IPS-NIHi7 (cell line): ENCODE measurements at regions not wholly inside any gene's neighbourhood (a gene's known extent, or its start where the extent isn't known, plus 50 kb on each side); places are given as distances from the start of the nearest gene placed in this dataset.

Experiments used
- DNase-seq: peaks from one replicate; pipeline ENCODE4 v3.0.0; 2012; ENCODE audit warnings: mixed read lengths; ENCODE audit errors: extremely low spot score

DNA sequence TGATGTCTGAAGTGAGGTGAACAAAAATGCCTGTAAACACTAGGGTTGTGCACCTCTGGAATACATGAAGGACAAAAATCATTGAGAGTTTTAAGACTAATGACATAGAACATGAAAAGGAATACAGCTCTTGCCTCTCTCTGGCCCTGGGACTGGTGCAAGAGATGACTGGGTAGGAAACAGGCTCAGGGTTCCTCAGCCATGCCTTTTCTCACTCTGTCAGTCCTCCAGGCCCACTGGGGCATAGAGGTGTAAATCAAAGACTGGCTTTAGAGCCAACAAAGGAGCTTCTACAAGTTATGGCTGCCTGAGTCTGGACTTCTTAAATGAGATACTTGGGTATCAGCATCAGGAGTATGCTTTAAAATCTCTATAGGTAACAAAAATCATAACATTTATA, 554.7 kb upstream of the KCNMB2 start:
- no peak for DNase-seq

DNA sequence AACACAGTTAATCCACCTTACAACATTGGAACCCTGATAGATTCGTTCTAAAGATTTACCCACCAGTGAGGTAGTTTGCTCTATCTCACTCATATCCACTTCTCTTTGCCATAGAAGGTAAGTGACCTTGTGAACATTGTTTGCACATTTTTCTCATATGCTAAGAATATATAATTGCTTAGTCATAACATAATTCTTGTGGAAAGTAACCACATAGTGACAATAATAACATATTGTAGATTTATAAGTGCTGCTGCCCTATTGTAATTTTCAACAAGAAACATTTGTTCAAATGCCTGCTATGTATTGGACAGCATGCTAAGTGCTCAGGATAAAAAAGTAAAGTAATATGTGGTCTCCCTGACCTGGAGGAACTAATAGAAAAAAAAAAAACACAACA, 554.2 kb upstream of the KCNMB2 start:
- DNase-seq: no peak

DNA sequence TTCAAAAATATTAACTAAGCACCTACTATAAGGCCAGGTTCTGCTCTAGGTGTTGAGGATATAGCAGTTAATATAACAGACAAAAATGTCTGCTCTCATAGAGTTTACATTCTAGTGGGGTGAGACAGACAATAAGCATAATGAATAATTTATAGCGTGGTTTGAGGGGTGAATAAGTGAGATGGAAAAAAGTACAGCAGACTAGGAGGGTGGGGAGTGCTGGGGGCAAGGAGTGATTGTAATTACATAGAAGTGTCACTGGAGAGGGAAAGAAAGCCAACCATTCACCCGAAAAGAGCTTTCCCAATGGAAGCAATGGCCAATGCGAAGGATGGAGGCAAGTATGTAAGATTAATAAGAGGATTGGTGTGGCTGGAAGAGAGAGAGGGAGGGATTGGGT, 552.9 kb upstream of the KCNMB2 start:
- no peak for DNase-seq

DNA sequence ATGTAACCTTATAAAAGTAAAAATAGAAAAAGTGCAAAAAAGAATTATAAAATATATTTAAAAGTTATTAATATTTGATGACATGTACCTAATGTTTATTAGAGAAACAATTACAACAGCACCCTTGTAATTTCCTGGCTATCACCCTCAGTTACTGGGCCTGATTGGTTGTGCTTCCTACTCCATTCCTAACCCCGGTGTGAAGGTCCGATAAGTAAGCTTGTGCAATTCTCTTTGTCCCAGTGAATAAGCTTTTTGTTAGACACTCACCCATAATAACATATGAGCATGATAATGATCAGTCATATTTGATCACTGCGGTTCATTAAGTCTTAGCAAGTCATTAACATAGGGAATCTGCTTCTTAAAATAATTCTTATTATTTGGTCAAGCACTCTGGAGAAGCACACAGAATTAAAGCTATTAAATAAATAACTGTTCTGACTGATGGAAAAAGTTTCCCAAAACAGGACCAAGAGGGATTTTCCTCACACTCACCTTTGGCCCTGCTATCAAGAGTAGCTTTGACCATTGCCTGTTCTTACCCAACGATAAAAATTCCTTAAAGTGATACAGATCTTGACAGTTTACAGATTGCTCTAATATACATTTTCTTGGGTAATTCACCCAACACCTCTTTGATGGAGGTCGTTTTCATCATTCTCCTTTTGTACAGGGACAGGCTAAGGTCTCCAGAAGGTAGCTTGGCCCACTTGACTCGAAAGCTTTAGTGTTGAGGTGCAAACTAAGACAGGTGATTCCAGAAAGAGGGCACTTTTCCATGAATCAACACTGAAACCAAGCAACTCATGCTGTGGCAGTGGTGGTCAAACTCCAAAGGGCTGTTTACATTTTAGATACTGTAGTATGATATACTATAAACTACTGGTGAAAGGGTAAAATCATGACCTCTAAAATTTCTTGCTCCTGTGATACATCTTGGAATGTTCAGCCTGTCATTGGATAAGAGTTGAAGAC, 543.0 kb upstream of the KCNMB2 start:
- no peak for DNase-seq

DNA sequence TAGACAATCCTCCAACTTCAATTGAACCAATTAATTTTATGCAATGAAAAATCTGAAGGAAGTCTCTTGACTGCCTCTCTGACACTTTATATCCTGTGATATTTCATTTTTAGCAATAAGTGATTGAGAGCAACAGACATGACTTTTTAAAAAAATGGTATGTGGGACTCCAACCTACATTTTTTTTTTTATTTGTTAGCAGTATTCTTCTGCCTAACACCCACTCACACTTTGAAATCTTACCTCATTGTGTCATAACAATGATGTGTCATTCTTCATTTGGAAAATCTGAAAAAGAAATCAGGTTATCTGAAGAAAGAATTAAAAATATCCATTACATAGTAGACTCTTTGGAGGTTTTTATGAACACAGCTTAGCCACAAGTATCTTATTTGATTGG, 541.3 kb upstream of the KCNMB2 start:
- no peak for DNase-seq

DNA sequence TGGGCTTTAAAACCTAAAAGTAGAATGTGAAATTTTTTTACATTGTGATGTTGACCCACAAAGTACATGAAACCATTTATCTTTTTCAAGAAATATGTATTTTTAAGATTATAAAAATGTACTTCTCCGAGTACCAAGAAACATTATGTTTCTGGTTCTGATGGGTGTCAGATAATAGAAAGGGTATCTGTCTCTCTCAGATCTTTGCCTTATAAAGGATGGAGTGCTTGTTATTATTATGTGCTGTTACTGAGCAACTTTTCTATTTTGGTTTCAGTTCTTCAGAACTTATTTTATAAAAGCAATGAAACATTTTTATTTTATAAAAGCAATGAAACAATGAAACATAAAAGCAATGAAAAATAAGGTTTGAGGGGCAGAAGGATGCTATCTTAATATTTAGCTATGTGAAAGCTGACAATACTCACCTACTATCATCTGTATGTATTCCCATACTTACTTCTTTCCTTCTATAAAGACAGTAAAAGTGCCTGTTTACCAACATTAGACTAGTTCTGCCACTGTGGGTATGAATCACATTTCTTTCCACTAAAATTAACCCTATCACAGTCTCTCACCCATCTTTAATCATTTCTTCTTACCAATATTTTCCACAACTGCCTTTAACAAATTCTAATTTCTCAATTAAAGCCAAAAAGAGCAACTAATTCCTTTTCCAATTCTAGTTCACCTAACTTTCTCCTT, 540.7 kb upstream of the KCNMB2 start:
- no peak for DNase-seq

DNA sequence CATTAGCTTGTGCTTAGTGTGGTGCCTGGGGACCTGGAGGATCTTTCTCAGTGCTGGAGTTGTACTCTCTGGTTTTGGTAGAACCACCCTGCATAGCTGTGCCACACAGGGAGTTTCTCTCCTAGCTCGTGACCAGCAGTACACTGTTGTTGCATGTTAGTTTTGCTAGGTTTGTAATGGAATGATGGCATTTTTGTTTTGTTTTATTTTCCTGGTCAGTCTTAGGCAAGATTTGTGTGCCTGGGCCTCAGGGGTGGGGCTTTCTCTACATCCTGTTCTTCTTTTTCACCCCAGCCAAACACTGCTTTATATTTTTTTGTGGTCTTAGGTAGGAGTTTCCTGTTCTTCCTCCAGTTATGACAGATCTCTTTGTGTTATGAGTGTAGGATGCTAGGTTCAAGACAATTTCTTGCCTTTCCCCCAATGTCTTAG, 534.5 kb upstream of the KCNMB2 start:
- DNase-seq: no peak

DNA sequence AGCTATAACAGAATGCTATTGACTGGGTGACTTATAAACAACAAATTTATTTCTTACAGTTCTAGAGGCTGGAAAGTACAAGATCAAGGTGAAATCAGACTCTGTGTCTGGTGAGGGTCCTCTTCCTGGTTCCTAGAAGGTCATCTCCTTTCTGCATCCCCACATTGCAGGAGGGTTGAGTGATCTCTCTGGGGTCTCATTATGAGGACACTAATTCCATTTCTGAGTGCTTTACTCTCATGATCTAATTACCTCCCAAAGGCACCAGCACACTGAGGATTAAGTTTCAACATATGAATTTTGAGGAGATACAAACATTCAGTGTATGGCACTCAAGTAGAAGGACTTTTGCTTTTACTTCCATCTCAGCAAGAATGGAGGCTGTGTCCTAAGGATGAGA, 534.1 kb upstream of the KCNMB2 start:
- no peak for DNase-seq

DNA sequence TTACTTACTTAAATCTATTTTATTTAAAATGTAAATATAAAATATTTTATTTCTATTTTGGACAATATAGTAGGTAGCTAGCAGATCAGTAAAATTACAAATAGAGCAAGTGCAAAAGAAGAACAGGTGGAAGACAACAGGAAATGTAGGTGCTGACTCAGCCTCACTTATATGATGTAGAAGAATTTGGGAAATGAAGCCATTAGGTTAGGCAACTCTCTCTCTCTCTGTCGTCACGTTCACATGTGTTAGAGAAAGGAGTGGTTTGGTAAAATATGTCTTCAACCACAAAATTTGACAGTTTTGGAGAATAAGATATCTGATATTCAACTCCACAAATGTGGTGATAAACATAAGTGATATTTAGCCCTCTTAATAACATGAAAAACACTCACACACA, 532.5 kb upstream of the KCNMB2 start:
- DNase-seq: no peak

DNA sequence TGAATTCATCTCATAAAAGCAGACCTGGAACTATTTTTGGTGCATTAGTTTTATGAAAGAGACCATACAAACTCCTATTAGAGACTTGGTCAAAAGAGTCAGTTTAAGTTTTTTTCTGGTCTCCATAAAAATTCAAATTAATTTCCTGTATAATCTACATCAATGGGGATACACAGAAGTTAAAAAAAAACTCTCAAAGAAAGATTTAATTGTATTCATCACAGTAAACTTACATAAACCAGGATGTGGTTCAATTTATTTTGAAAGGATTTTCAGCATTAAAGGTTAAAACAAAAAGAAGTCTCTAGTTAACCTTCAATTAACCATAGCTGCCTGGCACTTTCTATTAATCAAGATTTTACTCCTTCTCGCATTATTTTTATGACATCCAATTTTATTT, 530.3 kb upstream of the KCNMB2 start:
- DNase-seq: no peak

DNA sequence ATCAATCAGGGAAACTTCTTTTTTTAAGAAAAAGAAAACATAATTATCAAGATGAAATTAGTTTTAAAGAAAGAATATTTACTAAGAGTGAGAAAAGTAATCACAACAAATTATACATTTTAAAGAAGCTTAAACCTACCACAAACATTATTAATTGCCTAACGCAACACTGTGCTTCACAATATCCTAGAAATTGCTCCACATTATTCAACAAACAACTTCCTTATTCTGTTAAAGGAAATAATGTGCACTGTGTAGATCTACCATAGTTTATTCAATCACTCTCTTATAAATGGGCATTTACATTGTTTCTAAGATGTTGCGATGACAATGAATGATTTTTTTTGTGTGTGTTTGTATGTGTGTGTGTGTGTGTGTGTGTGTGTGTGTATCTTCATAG, 525.9 kb upstream of the KCNMB2 start:
- DNase-seq: no peak

DNA sequence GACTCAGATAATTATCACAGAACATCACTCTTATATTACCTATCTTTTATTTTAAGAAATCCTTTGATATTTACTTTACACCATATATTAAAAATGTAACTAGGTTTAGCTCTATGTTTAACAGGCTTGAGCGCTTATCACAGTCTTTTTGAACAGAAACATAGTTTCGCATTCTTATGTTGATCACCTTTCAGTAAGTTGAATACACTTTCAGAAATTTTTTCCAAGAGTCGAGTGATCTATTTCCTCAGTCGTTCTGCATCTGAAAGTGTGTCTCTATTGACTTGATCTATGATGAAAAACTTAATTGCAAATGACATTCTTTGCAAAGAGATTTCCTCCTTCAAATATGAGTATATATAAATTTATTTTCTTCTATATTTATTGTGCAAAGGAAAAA, 516.6 kb upstream of the KCNMB2 start:
- DNase-seq: no peak

DNA sequence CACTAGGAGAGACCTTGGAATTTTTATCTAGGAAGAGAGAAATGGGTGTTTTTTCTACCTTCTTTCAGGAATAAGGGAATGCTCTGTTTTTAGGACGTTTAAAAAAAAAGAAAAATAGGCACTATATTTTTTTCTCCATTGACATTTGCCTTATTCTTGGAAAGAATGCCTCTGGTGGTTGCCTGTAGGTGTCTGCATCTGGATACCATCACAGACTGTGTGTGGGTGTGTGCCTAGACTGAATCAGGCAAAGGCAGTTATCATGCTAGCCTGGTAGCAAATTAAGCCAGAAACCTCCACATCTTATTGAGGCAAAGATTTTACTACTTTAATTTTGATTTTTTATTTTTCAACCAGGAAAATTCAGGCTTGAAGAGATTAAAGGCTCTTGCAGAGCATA, 513.6 kb upstream of the KCNMB2 start:
- DNase-seq: peak; percentile 16

DNA sequence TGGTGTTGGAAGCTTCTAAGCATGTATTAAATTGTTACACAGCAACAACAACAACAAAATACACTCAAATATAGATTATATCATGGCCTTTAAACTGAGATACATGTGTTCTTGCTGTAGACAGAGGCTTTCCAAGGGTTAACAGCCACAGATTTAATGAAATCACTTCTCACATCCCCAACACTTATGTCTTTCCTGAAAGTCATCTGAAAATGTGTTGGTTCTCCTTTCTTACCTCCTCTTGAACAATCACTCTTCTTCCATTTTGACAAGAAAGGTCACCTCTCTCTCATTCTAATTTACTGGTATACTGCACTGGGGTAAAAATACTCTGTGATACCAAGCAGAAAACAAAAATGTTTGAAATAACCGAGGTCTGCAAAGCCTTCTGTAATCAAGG, 507.3 kb upstream of the KCNMB2 start:
- no peak for DNase-seq

DNA sequence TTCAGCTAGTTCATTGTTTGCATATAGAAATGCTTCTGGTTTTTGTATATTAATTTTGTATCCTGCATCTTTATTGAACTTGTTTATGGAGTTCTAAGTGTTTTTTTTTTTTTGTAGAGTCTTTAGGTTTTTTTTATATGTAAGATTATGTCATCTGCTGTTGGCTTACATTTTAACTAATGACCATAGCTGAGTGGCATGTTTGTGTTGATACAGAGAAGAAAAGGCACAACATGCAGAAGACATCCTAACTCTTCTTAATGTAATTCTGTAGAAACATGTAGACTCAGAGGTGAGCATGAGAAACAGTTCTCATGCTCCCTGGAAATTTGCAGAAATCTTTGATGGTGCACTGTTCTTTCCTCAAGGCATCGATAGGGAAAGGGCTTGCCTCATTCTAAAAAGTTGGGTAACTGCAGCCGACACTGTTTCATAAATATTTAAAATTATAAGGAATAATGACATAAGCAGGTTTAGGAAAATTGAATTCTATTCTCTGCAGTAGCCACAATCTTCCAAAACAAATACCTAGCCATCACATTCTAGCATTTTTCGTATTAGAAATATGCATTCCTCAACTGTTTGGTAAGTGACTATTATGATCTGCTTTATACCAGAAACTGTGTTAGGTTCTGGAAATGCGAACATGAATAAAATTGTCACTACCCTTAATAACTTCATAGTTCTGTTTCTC, 499.6 kb upstream of the KCNMB2 start:
- DNase-seq: no peak

DNA sequence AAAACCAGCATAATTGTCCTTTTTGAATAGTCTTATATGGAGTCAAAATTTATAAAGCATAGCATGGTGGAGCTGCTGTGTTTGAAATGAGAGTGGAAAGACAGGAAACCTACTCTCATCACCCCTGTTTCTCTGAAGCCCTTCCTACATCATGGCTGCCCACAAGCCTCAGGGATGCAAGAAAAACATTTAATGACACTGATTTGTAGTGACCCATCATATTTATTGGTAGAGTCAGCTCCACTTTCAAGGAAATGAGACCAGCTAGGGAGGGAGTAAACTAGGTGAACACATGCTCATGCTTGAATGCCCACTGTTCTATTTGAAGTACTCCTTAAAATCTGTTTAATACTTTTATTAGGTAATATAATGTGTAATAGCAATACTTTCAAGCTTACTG, 494.3 kb upstream of the KCNMB2 start:
- no peak for DNase-seq

DNA sequence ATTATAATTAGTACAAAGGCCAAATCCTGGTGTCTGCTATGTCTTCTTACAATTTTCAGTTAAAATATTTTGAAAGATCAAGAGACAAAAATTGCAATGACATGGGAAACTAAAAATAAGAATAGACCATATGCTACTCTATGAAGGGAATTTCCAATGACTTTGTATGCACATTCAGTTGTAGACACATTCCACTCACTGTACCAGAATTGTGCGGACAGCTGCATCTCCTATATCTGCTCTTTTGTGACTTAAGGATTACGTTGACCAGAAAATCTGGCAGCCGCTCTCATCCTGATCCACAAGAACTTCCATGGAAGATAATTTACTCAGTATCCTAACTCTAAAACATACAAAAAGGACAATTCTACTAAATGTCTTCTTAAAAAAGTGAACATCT, 493.9 kb upstream of the KCNMB2 start:
- DNase-seq: no peak

DNA sequence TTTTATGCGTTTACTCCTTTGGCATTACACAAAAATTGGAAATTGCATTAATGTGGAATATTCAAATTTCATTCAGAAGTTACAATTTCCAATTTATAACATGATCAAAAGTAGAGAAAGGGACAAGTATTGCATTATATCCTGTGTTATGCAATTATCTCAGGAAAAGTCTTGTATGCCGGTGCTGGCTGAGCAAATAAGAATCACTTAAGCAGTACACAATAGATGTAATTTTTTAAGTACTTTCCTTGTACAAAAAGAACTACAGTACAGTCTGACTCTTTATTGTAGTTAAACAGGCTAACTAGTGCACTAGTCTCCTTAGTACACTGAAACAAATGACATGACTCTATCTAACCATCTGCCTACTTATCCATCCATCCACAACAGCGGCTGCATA, 493.2 kb upstream of the KCNMB2 start:
- DNase-seq: no peak

DNA sequence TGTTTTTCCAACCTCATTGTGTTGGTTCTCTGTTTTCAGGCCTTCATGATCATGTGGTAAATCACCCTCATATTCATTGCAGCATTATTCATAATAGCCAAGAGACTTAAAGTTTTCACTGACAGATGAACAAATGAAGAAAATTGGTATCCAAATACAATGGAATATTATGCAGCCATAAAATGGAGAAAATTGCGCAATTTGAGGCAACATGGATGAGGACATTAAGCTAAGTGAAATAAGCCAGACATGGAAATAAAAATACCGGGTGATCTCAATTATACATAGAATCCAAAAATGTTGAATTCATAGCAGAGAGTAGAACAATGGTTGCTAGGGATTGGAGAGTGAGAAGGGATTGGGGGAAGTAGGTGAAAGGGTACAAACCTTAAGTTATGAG, 491.9 kb upstream of the KCNMB2 start:
- no peak for DNase-seq

DNA sequence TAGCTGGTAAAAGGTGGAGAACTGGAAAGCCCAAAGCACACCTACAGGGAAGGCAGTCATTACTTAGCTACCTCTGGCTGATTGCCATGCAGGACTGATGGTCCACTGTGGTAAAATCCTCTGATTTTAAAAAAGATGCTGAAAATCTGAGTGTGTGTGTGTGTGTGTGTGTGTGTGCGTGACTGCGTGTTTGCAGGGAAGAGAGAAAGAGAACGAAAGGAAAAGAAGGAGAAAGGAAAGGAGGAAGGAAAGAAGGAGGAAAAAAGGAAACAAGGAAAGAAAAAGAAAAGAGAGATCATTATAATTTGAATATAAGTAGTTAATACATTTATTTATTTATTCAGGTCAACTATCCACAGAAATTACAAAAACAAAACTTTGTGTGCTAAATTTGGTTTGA, 488.7 kb upstream of the KCNMB2 start:
- DNase-seq: no peak

DNA sequence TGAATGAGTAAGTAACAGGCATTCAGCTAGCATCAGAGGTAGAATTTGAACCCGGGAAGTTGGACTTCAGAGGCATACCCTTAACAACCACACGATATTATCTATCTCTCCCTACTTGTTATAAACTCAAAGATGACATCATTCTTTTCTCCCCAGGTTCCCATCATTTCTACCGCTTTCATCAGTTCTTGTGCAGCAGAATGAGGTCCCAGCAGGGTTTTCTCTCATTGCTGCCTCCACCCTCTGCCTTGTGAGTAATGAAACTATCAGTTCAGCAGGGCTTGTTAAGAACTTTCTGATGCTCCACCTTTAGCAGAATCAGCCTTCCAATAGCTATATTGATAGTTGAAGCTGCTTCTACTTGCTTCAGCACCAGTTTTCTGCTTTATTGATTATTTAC, 487.5 kb upstream of the KCNMB2 start:
- DNase-seq: no peak

DNA sequence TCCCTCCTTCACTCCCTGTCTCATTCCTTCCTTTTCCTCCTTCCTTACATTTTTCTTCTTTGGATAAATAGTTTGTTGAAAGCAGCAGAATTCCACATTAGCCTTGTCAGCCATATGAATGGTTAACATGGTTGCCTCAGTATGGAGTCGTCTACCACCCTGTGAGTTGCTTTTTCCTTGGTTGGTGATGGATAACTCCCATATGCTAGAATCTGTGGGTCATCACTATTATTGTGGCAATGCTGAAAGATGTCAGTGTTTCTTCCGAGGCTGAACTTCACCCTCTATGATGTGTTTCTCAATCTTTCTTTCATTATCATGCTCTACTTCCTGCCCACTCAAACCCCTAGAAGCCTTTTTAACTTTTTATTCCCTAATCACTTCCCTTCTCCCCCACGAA, 481.8 kb upstream of the KCNMB2 start:
- no peak for DNase-seq

DNA sequence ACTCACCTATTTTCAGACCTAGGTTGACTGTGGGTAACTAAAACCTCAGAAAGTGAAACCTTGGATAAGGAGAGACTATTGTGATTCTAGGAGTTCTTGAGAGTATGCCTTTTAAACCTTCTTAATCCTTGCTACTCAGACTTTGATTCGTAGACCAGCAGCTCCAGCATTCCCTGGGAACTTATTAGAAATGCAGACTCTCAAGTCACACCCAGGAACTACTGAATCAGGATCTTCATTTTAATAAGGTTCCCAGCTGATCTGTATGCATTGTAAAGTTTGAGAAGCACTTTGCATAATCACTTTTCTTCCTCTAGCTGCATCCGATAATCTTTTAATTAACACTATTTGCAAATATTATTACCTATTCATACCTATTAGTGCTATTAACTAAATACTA, 480.3 kb upstream of the KCNMB2 start:
- DNase-seq: no peak
